GM18507 (cell line): ENCODE measurements at regions not wholly inside any gene's neighbourhood (a gene's known extent, or its start where the extent isn't known, plus 50 kb on each side); places are given as distances from the start of the nearest gene placed in this dataset.
"Not testable (repeated sequence)": the region's sequence is repeated elsewhere in the genome, so short reads cannot be mapped to it uniquely, and the experiment has no call there.

Experiments used
- DNase-seq: peaks from one replicate; pipeline ENCODE4 v3.0.0; 2011; ENCODE audit warnings: low read depth; ENCODE audit not compliant: insufficient read length; ENCODE audit errors: extremely low spot score
- FAIRE-seq: peaks from 2 replicates; lab custom pipeline; 2011; peaks lifted over from hg19 to GRCh38; lab: Jason Lieb, UNC

GRCh38 chr16:51550800-51551347, 399.8 kb upstream of the SALL1 start:
- DNase-seq = no peak
- no peak for FAIRE-seq

GRCh38 chr16:51549836-51550235, 398.8 kb upstream of the SALL1 start:
- DNase-seq (no peak), FAIRE-seq (no peak)

- DNase-seq (no peak), FAIRE-seq (no peak)
These were observed 394.9 kb upstream of the SALL1 start for GRCh38 chr16:51545951-51546350.

- DNase-seq (no peak), FAIRE-seq (no peak)
These were observed 393.9 kb upstream of the SALL1 start for GRCh38 chr16:51544851-51545467.

- DNase-seq = no peak
These were observed 392.9 kb upstream of the SALL1 start for GRCh38 chr16:51543971-51544370.

GRCh38 chr16:51542981-51543815, 392.1 kb upstream of the SALL1 start:
- FAIRE-seq (no peak), DNase-seq (no peak)

More at GRCh38 chr16:51543971-51544370, 392.9 kb upstream of the SALL1 start:
- FAIRE-seq = no peak

- FAIRE-seq = no peak
These were observed 389.2 kb upstream of the SALL1 start for GRCh38 chr16:51540259-51540658.

GRCh38 chr16:51538707-51539498, 387.8 kb upstream of the SALL1 start:
- DNase-seq (no peak), FAIRE-seq (no peak)

More at GRCh38 chr16:51540259-51540658, 389.2 kb upstream of the SALL1 start:
- DNase-seq = no peak

- DNase-seq = no peak
- no peak for FAIRE-seq
These were observed 384.5 kb upstream of the SALL1 start for GRCh38 chr16:51535591-51535990.

GRCh38 chr16:51532551-51532950, 381.5 kb upstream of the SALL1 start:
- DNase-seq = no peak
- no peak for FAIRE-seq

GRCh38 chr16:51531271-51531670, 380.2 kb upstream of the SALL1 start:
- no peak for FAIRE-seq
- DNase-seq = no peak

- FAIRE-seq (no peak), DNase-seq (no peak)
These were observed 376.3 kb upstream of the SALL1 start for GRCh38 chr16:51527349-51527748.

GRCh38 chr16:51526621-51527020, 375.6 kb upstream of the SALL1 start:
- FAIRE-seq (no peak), DNase-seq (no peak)

- no peak for DNase-seq
- no peak for FAIRE-seq
These were observed 373.7 kb upstream of the SALL1 start for GRCh38 chr16:51524555-51525373.

GRCh38 chr16:51524070-51524469, 373.0 kb upstream of the SALL1 start:
- FAIRE-seq (no peak), DNase-seq (no peak)

- FAIRE-seq (no peak), DNase-seq (no peak)
These were observed 372.3 kb upstream of the SALL1 start for GRCh38 chr16:51523400-51523799.

- no peak for DNase-seq
- FAIRE-seq = no peak
These were observed 371.8 kb upstream of the SALL1 start for GRCh38 chr16:51522902-51523301.

- not testable (repeated sequence) for DNase-seq, FAIRE-seq
These were observed 365.9 kb upstream of the SALL1 start for GRCh38 chr16:51516960-51517359.

GRCh38 chr16:51510416-51510815, 359.3 kb upstream of the SALL1 start:
- no peak for FAIRE-seq
- no peak for DNase-seq
